Activated T-helper 17 cell treated with anti-CD3 and anti-CD28 coated beads, Interleukin-2, amount 50 U/mL, for 72 hours (primary cell): ENCODE measurements at regions not wholly inside any gene's neighbourhood (a gene's known extent, or its start where the extent isn't known, plus 50 kb on each side); places are given as distances from the start of the nearest gene placed in this dataset.
A peak's percentile ranks its signal among the peaks of the same experiment; 100 is the strongest.

Experiments
- ATAC-seq: fragments of 150-1000 bp; cut with Tn5 transposase; replicated peaks from 2 replicates; pipeline ENCODE4 v1.10.0; 2021; ENCODE audit warnings: mild to moderate bottlenecking, moderate library complexity
- H3K27ac Mint-ChIP-seq: one replicate; pipeline ENCODE4 v1.8.0; 2022; ENCODE audit warnings: mixed read lengths
- H3K27me3 Mint-ChIP-seq: one replicate; pipeline ENCODE4 v1.8.0; 2022; ENCODE audit warnings: mixed read lengths
- H3K36me3 Mint-ChIP-seq: one replicate; pipeline ENCODE4 v1.8.0; 2022; ENCODE audit warnings: low read depth, mild to moderate bottlenecking, mixed read lengths
- H3K4me1 Mint-ChIP-seq: one replicate; pipeline ENCODE4 v1.8.0; 2022; ENCODE audit warnings: mixed read lengths
- H3K4me3 Mint-ChIP-seq: one replicate; pipeline ENCODE4 v1.8.0; 2022; ENCODE audit warnings: mild to moderate bottlenecking, mixed read lengths
- H3K9me3 Mint-ChIP-seq: one replicate; pipeline ENCODE4 v1.8.0; 2022; ENCODE audit warnings: mixed read lengths

- Mint-ChIP-seq H3K27ac (peak overlapping the region; percentile 60), H3K9me3 (peaks cover 9% of the 10 kb centered on the region), H3K4me3 (peak overlapping the region; percentile 5), H3K36me3 (no peaks in the 10 kb centered on the region), H3K27me3 (no peaks in the 10 kb centered on the region), H3K4me1 (peaks cover 11% of the 10 kb centered on the region)
- ATAC-seq = peak; percentile 95
These were observed 1151.0 kb downstream of the BCL11B start for GRCh38 chr14:98120831-98121464.

- ATAC-seq = peak; percentile 45
- Mint-ChIP-seq H3K4me1 (peaks cover 11% of the 10 kb centered on the region), H3K36me3 (no peaks in the 10 kb centered on the region), H3K27me3 (no peaks in the 10 kb centered on the region), H3K27ac (peak overlapping the region; percentile 52), H3K4me3 (no peak overlapping the region), H3K9me3 (peaks cover 9% of the 10 kb centered on the region)
These were observed 1149.5 kb downstream of the BCL11B start for GRCh38 chr14:98122527-98122926.

DNA sequence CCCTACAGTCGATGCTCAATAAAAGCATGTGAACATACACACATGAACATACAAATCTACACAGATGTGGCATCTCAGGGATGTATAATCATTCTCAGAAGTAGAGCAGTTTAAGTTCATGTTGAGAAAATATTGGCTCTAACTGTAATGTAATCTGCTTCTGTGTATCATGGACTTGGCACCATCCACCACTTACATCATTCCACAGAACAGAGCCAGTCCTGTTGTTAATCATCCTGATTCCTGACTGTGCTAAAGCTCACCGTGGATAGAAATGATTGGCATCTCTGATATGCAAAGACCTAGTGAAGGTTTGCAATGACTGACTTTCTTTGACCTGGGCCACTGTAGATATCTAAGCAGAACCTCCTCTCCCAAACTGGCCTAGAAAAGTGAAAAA lies 1141.3 kb downstream of the BCL11B start:
- no peak for ATAC-seq
- Mint-ChIP-seq H3K9me3 (no peaks in the 10 kb centered on the region), H3K36me3 (no peaks in the 10 kb centered on the region), H3K27ac (no peak overlapping the region), H3K27me3 (no peaks in the 10 kb centered on the region), H3K4me1 (peaks cover 8% of the 10 kb centered on the region), H3K4me3 (no peak overlapping the region)

- Mint-ChIP-seq H3K4me1 (peaks cover 14% of the 10 kb centered on the region), H3K36me3 (no peaks in the 10 kb centered on the region), H3K27ac (peak overlapping the region; percentile 7), H3K27me3 (no peaks in the 10 kb centered on the region), H3K4me3 (no peak overlapping the region), H3K9me3 (no peaks in the 10 kb centered on the region)
- peak; percentile 89 for ATAC-seq
These were observed 1140.6 kb downstream of the BCL11B start for GRCh38 chr14:98131406-98131805.

GRCh38 chr14:98133806-98134205 lies 1138.2 kb downstream of the BCL11B start:
- H3K27ac Mint-ChIP-seq = no peak overlapping the region
- H3K4me3 Mint-ChIP-seq = no peak overlapping the region
- ATAC-seq = no peak
- H3K4me1 Mint-ChIP-seq = peaks cover 19% of the 10 kb centered on the region
- H3K36me3 Mint-ChIP-seq = no peaks in the 10 kb centered on the region
- no peaks in the 10 kb centered on the region for H3K27me3 Mint-ChIP-seq
- H3K9me3 Mint-ChIP-seq = no peaks in the 10 kb centered on the region

GRCh38 chr14:98136012-98136789 lies 1135.8 kb downstream of the BCL11B start:
- H3K9me3 Mint-ChIP-seq = no peaks in the 10 kb centered on the region
- no peaks in the 10 kb centered on the region for H3K27me3 Mint-ChIP-seq
- H3K4me1 Mint-ChIP-seq = peaks cover 34% of the 10 kb centered on the region
- H3K27ac Mint-ChIP-seq = peak overlapping the region; percentile 87
- no peak for ATAC-seq
- H3K36me3 Mint-ChIP-seq = no peaks in the 10 kb centered on the region
- H3K4me3 Mint-ChIP-seq = peak overlapping the region; percentile 85

DNA sequence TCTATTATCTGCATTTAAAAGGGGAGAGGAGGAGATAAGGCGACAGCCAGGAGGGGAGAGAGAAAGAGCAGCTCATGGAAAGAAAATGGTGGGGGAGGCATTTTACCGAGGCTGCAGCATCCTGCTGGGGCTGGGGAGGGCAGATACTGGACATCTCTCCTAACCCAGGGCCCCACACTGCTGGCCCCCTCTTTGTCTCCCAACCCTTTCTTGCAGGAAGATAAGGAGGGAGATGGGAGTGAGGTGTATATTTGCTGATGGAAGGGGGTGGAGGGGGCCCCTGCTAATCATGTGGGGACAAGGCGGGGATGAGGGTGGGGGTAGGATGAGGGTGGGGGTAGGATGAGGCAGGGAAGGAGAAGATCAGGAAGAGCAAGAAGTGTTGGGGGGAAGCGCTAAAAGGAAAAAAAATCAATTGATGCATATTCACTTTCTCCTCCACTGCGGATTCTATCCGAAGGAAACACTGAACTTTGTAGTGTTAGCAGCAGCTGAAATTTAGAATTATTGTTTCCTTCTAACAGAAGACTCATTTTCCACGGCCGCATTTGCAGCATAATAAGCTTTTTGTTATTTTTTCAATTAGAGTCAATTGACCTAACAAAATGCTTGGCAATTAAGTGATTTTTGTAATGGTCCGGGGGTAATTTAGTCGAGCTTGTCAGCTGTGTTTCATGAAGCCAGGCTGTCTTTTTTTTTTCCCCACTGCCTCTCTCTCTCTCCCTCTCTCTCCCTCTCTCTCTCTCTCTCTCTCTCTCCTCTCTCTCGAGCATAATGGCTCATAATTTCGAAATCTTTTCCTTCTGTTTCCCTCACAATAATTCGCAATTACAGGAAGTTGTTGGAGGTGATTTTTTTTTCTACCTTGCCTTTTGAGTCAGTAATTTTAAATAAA lies 1134.6 kb downstream of the BCL11B start:
- Mint-ChIP-seq H3K27me3 (no peaks in the 10 kb centered on the region), H3K27ac (peak overlapping the region; percentile 87), H3K9me3 (no peaks in the 10 kb centered on the region), H3K36me3 (no peaks in the 10 kb centered on the region), H3K4me1 (peaks cover 29% of the 10 kb centered on the region), H3K4me3 (peak overlapping the region; percentile 85)
- ATAC-seq = no peak

- ATAC-seq = peak; percentile 72
- H3K4me3 Mint-ChIP-seq = peak overlapping the region; percentile 85
- H3K4me1 Mint-ChIP-seq = peaks cover 34% of the 10 kb centered on the region
- H3K27ac Mint-ChIP-seq = peak overlapping the region; percentile 87
- no peaks in the 10 kb centered on the region for H3K36me3 Mint-ChIP-seq
- H3K9me3 Mint-ChIP-seq = no peaks in the 10 kb centered on the region
- no peaks in the 10 kb centered on the region for H3K27me3 Mint-ChIP-seq
These were observed 1133.3 kb downstream of the BCL11B start for GRCh38 chr14:98138666-98139065.

GRCh38 chr14:98140862-98141530 lies 1131.0 kb downstream of the BCL11B start:
- Mint-ChIP-seq H3K27ac (peak overlapping the region; percentile 95), H3K9me3 (no peaks in the 10 kb centered on the region), H3K4me1 (peaks cover 36% of the 10 kb centered on the region), H3K4me3 (peak overlapping the region; percentile 85), H3K36me3 (no peaks in the 10 kb centered on the region), H3K27me3 (no peaks in the 10 kb centered on the region)
- ATAC-seq = peak; percentile 38

GRCh38 chr14:98143566-98143965 lies 1128.4 kb downstream of the BCL11B start:
- no peak overlapping the region for H3K27ac Mint-ChIP-seq
- no peaks in the 10 kb centered on the region for H3K36me3 Mint-ChIP-seq
- no peaks in the 10 kb centered on the region for H3K9me3 Mint-ChIP-seq
- peak overlapping the region; percentile 85 for H3K4me3 Mint-ChIP-seq
- peaks cover 27% of the 10 kb centered on the region for H3K4me1 Mint-ChIP-seq
- no peaks in the 10 kb centered on the region for H3K27me3 Mint-ChIP-seq
- ATAC-seq = no peak

GRCh38 chr14:98144964-98145363 lies 1127.0 kb downstream of the BCL11B start:
- ATAC-seq = no peak
- H3K4me1 Mint-ChIP-seq = peaks cover 21% of the 10 kb centered on the region
- no peak overlapping the region for H3K4me3 Mint-ChIP-seq
- H3K27ac Mint-ChIP-seq = no peak overlapping the region
- H3K9me3 Mint-ChIP-seq = no peaks in the 10 kb centered on the region
- H3K36me3 Mint-ChIP-seq = no peaks in the 10 kb centered on the region
- no peaks in the 10 kb centered on the region for H3K27me3 Mint-ChIP-seq

DNA sequence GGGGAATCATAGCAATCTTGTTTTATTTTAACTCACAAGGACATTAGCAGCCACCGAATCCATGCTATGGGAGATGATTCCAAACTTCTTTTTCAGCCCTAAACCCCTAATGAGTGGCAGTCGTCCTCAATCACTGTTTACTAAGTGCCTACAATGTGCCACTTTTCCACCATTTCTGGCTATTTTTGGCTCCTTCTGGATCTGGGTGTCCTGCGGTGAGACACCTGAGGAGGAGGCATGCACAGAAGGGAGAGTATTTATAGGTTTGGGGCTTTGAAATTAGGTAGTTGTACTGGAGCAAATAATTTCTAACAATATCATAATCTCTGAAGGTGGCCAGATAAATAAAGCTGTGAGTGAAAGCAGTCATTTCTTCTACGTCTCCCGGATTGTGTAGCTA lies 1125.6 kb downstream of the BCL11B start:
- Mint-ChIP-seq H3K27ac (no peak overlapping the region), H3K4me3 (no peak overlapping the region), H3K27me3 (no peaks in the 10 kb centered on the region), H3K36me3 (no peaks in the 10 kb centered on the region), H3K4me1 (peaks cover 19% of the 10 kb centered on the region), H3K9me3 (no peaks in the 10 kb centered on the region)
- no peak for ATAC-seq

GRCh38 chr14:98154254-98154653 lies 1117.7 kb downstream of the BCL11B start:
- no peak overlapping the region for H3K4me3 Mint-ChIP-seq
- peak; percentile 21 for ATAC-seq
- H3K4me1 Mint-ChIP-seq = peaks cover 10% of the 10 kb centered on the region
- H3K9me3 Mint-ChIP-seq = no peaks in the 10 kb centered on the region
- H3K27me3 Mint-ChIP-seq = no peaks in the 10 kb centered on the region
- H3K36me3 Mint-ChIP-seq = no peaks in the 10 kb centered on the region
- no peak overlapping the region for H3K27ac Mint-ChIP-seq

GRCh38 chr14:98156411-98156810 lies 1115.6 kb downstream of the BCL11B start:
- peaks cover 5% of the 10 kb centered on the region for H3K4me1 Mint-ChIP-seq
- no peaks in the 10 kb centered on the region for H3K36me3 Mint-ChIP-seq
- H3K27me3 Mint-ChIP-seq = no peaks in the 10 kb centered on the region
- H3K27ac Mint-ChIP-seq = peak overlapping the region; percentile 60
- no peak overlapping the region for H3K4me3 Mint-ChIP-seq
- no peaks in the 10 kb centered on the region for H3K9me3 Mint-ChIP-seq
- ATAC-seq = no peak
